CD8-positive, alpha-beta memory T cell (primary cell): ENCODE measurements at regions not wholly inside any gene's neighbourhood (a gene's known extent, or its start where the extent isn't known, plus 50 kb on each side); places are given as distances from the start of the nearest gene placed in this dataset.

Source experiments
- CTCF ChIA-PET: fragments of 350-600 bp; sonication (Branson Sonifier 250); formaldehyde crosslinking; loops from one replicate; lab custom pipeline; 2021; ENCODE audit warnings: antibody characterized with exemption; lab: Charles Lee
- POLR2A ChIA-PET: fragments of 350-600 bp; sonication (Branson Sonifier 250); formaldehyde crosslinking; loops from one replicate; lab custom pipeline; 2021; ENCODE audit warnings: antibody characterized with exemption; lab: Charles Lee
- DNase-seq, 5 donors: peaks; one replicate each; pipeline versions ENCODE4 v3.0.0 to v3.0.0-alpha.2; 2020 to 2022; ENCODE audit warnings: mixed read lengths in 1 of 5
- H3K27ac ChIP-seq: one replicate; pipeline ENCODE4 v1.7.0; 2013; ENCODE audit warnings: low read depth, mild to moderate bottlenecking, low read length, moderate library complexity
- H3K27me3 ChIP-seq: 2 replicates; pipeline ENCODE4 v1.7.0; 2013; ENCODE audit warnings: low read length, mild to moderate bottlenecking; ENCODE audit not compliant: insufficient read depth, poor library complexity, severe bottlenecking
- H3K36me3 ChIP-seq: 2 replicates; pipeline ENCODE4 v1.7.0; 2013; ENCODE audit warnings: mild to moderate bottlenecking, low read length, moderate library complexity; ENCODE audit not compliant: insufficient read depth
- H3K4me1 ChIP-seq: 2 replicates; pipeline ENCODE4 v1.7.0; 2013; ENCODE audit warnings: mild to moderate bottlenecking, low read length, moderate library complexity; ENCODE audit not compliant: insufficient read depth
- H3K4me3 ChIP-seq: 2 replicates; pipeline ENCODE4 v1.7.0; 2013; ENCODE audit warnings: mild to moderate bottlenecking, low read length
- H3K9me3 ChIP-seq: 2 replicates; pipeline ENCODE4 v1.7.0; 2013; ENCODE audit warnings: mild to moderate bottlenecking, low read length
- H3K27ac Mint-ChIP-seq, 8 donors: one replicate each; pipeline ENCODE4 v1.8.0; 2020 to 2021; ENCODE audit warnings: mixed read lengths in 8 of 8, mild to moderate bottlenecking in 6 of 8, inconsistent platforms in 3 of 8, moderate library complexity in 3 of 8
- H3K27me3 Mint-ChIP-seq, 2 donors: one replicate each; pipeline ENCODE4 v1.8.0; 2020 to 2021; ENCODE audit warnings: mixed read lengths in 2 of 2, mild to moderate bottlenecking in 1 of 2, moderate library complexity in 1 of 2
- H3K36me3 Mint-ChIP-seq, 3 donors: one replicate each; pipeline ENCODE4 v1.8.0; 2020 to 2021; ENCODE audit warnings: mixed read lengths in 3 of 3, inconsistent platforms in 1 of 3, mild to moderate bottlenecking in 1 of 3
- H3K4me1 Mint-ChIP-seq, 3 donors: one replicate each; pipeline ENCODE4 v1.8.0; 2020 to 2021; ENCODE audit warnings: mixed read lengths in 3 of 3, inconsistent platforms in 1 of 3, mild to moderate bottlenecking in 1 of 3
- H3K4me3 Mint-ChIP-seq, 7 donors: one replicate each; pipeline ENCODE4 v1.8.0; 2020 to 2021; ENCODE audit warnings: mixed read lengths in 7 of 7, mild to moderate bottlenecking in 6 of 7, moderate library complexity in 4 of 7, inconsistent platforms in 2 of 7
- H3K9me3 Mint-ChIP-seq, 5 donors: one replicate each; pipeline ENCODE4 v1.8.0; 2020 to 2022; ENCODE audit warnings: mixed read lengths in 5 of 5, mild to moderate bottlenecking in 3 of 5, moderate library complexity in 2 of 5, inconsistent platforms in 1 of 5

DNA sequence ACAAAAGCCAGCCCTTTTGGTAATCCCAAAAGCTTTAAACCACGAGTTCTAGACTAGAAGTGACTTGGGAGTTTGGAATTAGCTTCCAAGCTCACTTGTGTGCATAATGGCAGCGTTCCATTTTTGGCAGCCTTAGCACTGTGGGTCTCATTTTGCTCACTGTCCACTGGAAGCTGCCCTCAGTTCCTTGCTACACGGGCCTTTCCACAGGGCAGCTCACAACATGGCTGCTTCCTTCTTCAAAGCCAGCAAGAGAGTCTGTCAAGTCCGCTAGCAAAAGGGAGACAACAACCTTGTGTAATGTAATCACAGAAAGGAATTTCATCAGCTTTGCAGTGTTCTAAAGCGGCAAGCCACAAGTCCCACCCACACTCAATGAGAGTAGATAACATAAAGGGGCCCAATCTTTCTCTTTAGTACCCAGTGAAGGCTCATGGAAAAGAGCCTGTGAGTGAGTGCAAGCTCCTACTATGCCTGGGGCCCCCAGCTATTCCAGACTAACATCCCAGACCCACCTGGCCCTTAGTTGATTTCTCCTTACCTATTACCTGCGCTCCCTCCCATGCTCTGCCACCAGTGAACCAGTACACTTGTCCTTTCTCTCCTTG, 168.5 kb upstream of the FOXN2 start:
- no peaks in the 10 kb centered on the region for H3K4me1 ChIP-seq
- H3K27me3 Mint-ChIP-seq, result peaks cover 0 to 6% of the 10 kb centered on the region in 2 donors
- peaks cover 11 to 27% (median 19%) of the 10 kb centered on the region in 3 donors for H3K4me1 Mint-ChIP-seq
- no peak overlapping the region for H3K4me3 Mint-ChIP-seq
- H3K9me3 ChIP-seq, result no peaks in the 10 kb centered on the region
- DNase-seq, result no peak
- H3K9me3 Mint-ChIP-seq, result no peaks in the 10 kb centered on the region
- CTCF ChIA-PET, result no interaction called here
- no peak overlapping the region for H3K4me3 ChIP-seq
- no peaks in the 10 kb centered on the region for H3K36me3 ChIP-seq
- POLR2A ChIA-PET, result no interaction called here
- peaks cover 0 to 9% (median 0%) of the 10 kb centered on the region in 3 donors for H3K36me3 Mint-ChIP-seq
- peak overlapping the region in 2 of 8 donors; percentile 4 to 5 for H3K27ac Mint-ChIP-seq
- H3K27ac ChIP-seq, result peak overlapping the region; percentile 76
- H3K27me3 ChIP-seq, result no peaks in the 10 kb centered on the region

DNA sequence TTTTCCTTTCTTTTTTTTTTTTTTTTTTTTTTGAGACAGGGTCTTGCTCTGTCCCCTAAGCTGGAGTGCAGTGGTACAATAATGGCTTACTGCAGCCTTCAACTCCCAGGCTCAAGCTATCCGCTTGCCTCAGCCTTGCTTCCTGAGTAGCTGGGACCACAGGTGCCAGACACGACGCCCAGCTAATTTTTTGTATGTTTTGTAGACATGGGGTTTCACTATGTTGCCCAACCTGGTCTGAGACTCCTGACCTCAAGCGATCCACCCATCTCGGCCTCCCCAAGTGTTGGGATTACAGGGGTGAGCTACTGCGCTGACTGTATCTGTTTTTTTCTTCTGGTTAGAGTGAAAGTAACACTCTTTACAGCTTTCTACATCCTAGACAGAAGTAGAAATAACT, 167.9 kb upstream of the FOXN2 start:
- H3K9me3 ChIP-seq, result no peaks in the 10 kb centered on the region
- H3K4me3 ChIP-seq, result no peak overlapping the region
- Mint-ChIP-seq H3K27me3 (peaks cover 2 to 6% of the 10 kb centered on the region in 2 donors), H3K9me3 (no peaks in the 10 kb centered on the region), H3K27ac (peak overlapping the region in 1 of 8 donors; percentile 39), H3K4me3 (peak overlapping the region in 1 of 7 donors; percentile 52), H3K4me1 (peaks cover 11 to 27% (median 19%) of the 10 kb centered on the region in 3 donors), H3K36me3 (peaks cover 0 to 9% (median 0%) of the 10 kb centered on the region in 3 donors)
- ChIA-PET CTCF (no interaction called here), POLR2A (no interaction called here)
- no peaks in the 10 kb centered on the region for H3K4me1 ChIP-seq
- DNase-seq, result no peak
- H3K27ac ChIP-seq, result peak overlapping the region; percentile 6
- no peaks in the 10 kb centered on the region for H3K36me3 ChIP-seq
- no peaks in the 10 kb centered on the region for H3K27me3 ChIP-seq

DNA sequence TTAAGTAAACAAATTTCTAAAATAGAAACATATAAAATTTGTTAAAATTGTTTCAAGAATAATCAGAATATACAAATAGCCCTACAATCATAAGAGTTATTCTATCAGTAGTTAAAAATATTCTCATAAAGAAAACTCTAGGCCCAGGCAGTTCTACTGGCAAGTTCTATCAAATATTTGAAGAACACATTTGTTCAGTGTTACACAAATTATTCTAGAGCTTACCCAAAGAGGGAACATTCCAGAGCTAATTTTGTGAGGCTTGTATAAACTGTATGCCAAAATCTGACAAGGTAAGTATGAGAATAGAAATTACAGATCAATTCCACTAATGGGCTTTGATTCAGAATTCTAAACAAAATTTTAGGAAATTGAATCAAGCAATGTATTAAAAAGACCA, 166.8 kb upstream of the FOXN2 start:
- Histone ChIP-seq H3K4me1 (no peaks in the 10 kb centered on the region), H3K36me3 (no peaks in the 10 kb centered on the region), H3K4me3 (no peak overlapping the region), H3K27ac (no peak overlapping the region), H3K27me3 (no peaks in the 10 kb centered on the region), H3K9me3 (no peaks in the 10 kb centered on the region)
- POLR2A ChIA-PET, result no interaction called here
- no peak for DNase-seq
- Mint-ChIP-seq H3K36me3 (no peaks in the 10 kb centered on the region), H3K9me3 (no peaks in the 10 kb centered on the region), H3K27me3 (peaks cover 0 to 2% of the 10 kb centered on the region in 2 donors), H3K4me3 (no peak overlapping the region), H3K27ac (no peak overlapping the region), H3K4me1 (peaks cover 11 to 27% (median 19%) of the 10 kb centered on the region in 3 donors)
- CTCF ChIA-PET, result no interaction called here

DNA sequence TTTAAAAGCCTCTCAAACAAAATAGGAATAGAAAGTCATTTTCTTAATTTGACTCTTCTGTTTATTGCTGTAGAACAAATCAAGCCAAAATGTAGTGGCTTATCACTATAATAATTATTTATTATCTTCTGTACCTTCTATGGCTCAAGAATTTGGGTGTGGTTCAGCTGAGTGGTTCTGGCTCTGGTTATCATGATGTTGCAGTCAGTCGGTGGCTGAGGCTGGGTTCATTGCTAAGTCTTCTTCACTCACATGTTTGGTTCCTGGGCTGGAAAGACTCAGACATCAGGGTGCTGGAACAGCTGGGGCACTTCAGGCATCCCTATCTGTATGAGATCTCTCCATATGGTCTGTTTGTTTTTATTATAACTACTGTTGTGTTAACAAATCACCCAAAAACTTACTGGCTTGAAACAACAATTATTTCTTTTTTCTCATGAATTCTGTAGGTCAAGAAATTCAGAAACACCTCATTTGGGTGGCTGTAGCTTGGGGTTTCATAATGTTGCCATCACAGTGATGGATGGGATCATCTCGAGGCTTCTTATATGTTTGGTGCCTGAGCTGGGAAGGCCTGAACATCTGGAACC, 165.5 kb upstream of the FOXN2 start:
- CTCF ChIA-PET, result no interaction called here
- no peak overlapping the region for H3K4me3 ChIP-seq
- H3K36me3 ChIP-seq, result no peaks in the 10 kb centered on the region
- Mint-ChIP-seq H3K27ac (peak overlapping the region in 1 of 8 donors; percentile 3), H3K4me3 (peak overlapping the region in 1 of 7 donors; percentile 3), H3K36me3 (no peaks in the 10 kb centered on the region), H3K27me3 (peaks cover 5 to 6% of the 10 kb centered on the region in 2 donors), H3K4me1 (peaks cover 11 to 27% (median 19%) of the 10 kb centered on the region in 3 donors), H3K9me3 (no peaks in the 10 kb centered on the region)
- no peak for DNase-seq
- H3K27ac ChIP-seq, result no peak overlapping the region
- POLR2A ChIA-PET, result no interaction called here
- no peaks in the 10 kb centered on the region for H3K9me3 ChIP-seq
- no peaks in the 10 kb centered on the region for H3K27me3 ChIP-seq
- no peaks in the 10 kb centered on the region for H3K4me1 ChIP-seq

DNA sequence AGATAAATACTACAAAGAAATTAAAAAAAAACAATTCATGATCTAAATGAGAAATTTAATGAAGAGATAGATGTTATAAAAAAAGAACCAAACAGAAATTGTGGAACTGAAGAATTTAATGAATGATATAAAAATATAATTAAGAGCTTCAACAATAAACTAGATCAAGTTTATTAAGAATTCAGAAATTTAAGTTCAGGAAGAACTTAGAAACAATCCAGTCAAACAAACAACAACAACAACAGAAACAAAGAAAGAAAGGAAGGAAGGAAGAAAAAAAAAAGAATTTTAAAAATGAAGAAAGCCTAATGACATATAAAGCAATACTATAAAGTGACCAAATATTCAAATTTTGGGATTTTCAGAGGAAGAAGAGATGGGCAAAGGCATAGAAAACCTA, 157.3 kb upstream of the FOXN2 start:
- Histone ChIP-seq H3K4me3 (no peak overlapping the region), H3K27me3 (no peaks in the 10 kb centered on the region), H3K9me3 (no peaks in the 10 kb centered on the region), H3K27ac (no peak overlapping the region), H3K36me3 (no peaks in the 10 kb centered on the region), H3K4me1 (no peaks in the 10 kb centered on the region)
- Mint-ChIP-seq H3K27me3 (peaks cover 16 to 35% of the 10 kb centered on the region in 2 donors), H3K27ac (no peak overlapping the region), H3K9me3 (peaks cover 25 to 28% (median 26%) of the 10 kb centered on the region in 5 donors), H3K4me1 (no peaks in the 10 kb centered on the region), H3K36me3 (peaks cover 2 to 22% (median 6%) of the 10 kb centered on the region in 3 donors), H3K4me3 (no peak overlapping the region)
- DNase-seq, result no peak
- CTCF ChIA-PET, result no interaction called here
- POLR2A ChIA-PET, result no interaction called here

DNA sequence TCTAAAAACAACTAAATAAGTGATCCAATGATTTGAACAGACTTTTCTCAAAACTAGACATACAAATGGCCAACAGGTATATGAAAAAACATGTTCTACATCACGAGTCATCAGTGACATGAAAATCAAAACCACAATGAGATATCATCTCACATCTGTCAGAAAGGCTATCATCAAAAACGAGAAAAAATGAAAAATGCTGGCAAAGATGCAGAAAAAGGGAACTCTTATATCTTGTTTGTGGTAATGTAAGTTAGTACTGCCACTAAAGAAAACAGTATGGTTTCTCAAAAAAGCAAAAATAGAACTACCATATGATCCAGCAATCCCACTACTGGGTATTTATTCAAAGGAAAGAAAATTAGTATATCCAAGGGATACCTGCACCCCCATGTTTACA, 152.9 kb upstream of the FOXN2 start:
- Histone ChIP-seq H3K36me3 (no peaks in the 10 kb centered on the region), H3K27me3 (no peaks in the 10 kb centered on the region), H3K9me3 (no peaks in the 10 kb centered on the region), H3K4me3 (no peak overlapping the region), H3K4me1 (no peaks in the 10 kb centered on the region), H3K27ac (no peak overlapping the region)
- ChIA-PET CTCF (no interaction called here), POLR2A (no interaction called here)
- Mint-ChIP-seq H3K4me1 (no peaks in the 10 kb centered on the region), H3K4me3 (no peak overlapping the region), H3K27ac (peak overlapping the region in 1 of 8 donors; percentile 44), H3K27me3 (peaks cover 9 to 29% of the 10 kb centered on the region in 2 donors), H3K36me3 (peaks cover 2 to 17% (median 4%) of the 10 kb centered on the region in 3 donors), H3K9me3 (peaks cover 22 to 27% (median 26%) of the 10 kb centered on the region in 5 donors)
- DNase-seq, result no peak

DNA sequence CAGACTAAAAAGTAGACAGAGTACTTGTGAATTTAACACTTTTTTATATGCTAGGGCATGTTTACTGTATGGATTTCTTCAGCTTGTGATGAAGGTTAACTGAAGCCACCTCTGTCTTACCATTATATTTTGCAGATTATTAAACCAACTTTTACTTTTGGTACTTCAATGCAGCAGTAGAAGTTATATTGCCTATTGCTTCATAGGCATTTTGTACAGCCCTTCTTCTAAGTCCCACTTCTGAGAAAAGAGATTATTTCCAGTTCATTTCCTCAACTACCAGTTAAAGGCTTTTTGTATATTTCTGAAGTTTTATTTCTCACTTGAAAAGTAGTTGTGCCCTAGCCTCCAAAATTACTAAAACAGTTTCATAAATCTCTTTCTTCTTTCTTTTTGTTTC, 151.7 kb upstream of the FOXN2 start:
- H3K9me3 Mint-ChIP-seq, result peaks cover 14 to 27% (median 21%) of the 10 kb centered on the region in 5 donors
- no peaks in the 10 kb centered on the region for H3K4me1 ChIP-seq
- CTCF ChIA-PET, result no interaction called here
- H3K27ac ChIP-seq, result no peak overlapping the region
- POLR2A ChIA-PET, result no interaction called here
- H3K27me3 ChIP-seq, result no peaks in the 10 kb centered on the region
- no peaks in the 10 kb centered on the region for H3K4me1 Mint-ChIP-seq
- H3K36me3 Mint-ChIP-seq, result peaks cover 2 to 11% (median 3%) of the 10 kb centered on the region in 3 donors
- H3K4me3 ChIP-seq, result no peak overlapping the region
- H3K36me3 ChIP-seq, result no peaks in the 10 kb centered on the region
- H3K4me3 Mint-ChIP-seq, result no peak overlapping the region
- DNase-seq, result no peak
- H3K9me3 ChIP-seq, result no peaks in the 10 kb centered on the region
- peaks cover 5 to 31% of the 10 kb centered on the region in 2 donors for H3K27me3 Mint-ChIP-seq
- no peak overlapping the region for H3K27ac Mint-ChIP-seq

DNA sequence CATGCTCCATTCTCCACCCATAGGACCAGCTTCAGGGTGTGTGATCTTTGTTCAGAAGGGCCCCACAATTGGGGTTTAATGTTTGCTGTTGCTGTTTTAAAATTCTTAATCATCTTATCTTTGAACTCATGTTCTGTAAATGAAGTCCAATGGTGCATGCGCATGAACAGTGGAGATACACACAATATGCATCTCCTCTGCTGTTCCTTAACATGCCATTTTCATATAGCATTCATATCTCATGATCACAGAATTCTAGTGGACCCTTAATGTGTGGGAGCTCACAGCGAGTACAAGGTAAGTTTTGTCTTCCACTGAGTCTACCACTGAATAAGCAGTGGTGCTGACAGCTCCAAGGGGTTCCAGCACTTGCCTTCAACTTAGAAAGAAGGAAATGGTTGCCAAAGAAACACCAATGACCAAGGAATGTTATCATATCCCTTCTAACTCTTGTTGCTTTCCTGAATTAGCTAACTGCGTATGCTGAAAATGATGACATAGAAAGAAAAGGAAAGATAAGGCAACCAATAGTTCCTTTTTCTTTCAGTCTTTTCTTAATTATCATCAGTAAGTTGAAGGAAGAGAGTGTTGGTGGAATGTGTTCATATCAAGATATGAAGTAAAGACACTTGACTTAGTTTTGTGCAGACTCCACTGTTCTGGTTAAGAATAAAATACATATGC, 149.3 kb upstream of the FOXN2 start:
- POLR2A ChIA-PET, result no interaction called here
- peak overlapping the region in 1 of 8 donors; percentile 14 for H3K27ac Mint-ChIP-seq
- Histone ChIP-seq H3K27ac (no peak overlapping the region), H3K27me3 (no peaks in the 10 kb centered on the region), H3K36me3 (no peaks in the 10 kb centered on the region), H3K4me3 (no peak overlapping the region), H3K4me1 (no peaks in the 10 kb centered on the region), H3K9me3 (no peaks in the 10 kb centered on the region)
- peaks cover 0 to 8% (median 1%) of the 10 kb centered on the region in 3 donors for H3K36me3 Mint-ChIP-seq
- CTCF ChIA-PET, result no interaction called here
- H3K4me1 Mint-ChIP-seq, result no peaks in the 10 kb centered on the region
- peaks cover 2 to 18% of the 10 kb centered on the region in 2 donors for H3K27me3 Mint-ChIP-seq
- DNase-seq, result no peak
- H3K4me3 Mint-ChIP-seq, result no peak overlapping the region
- peaks cover 7 to 19% (median 10%) of the 10 kb centered on the region in 5 donors for H3K9me3 Mint-ChIP-seq
